ENCODE measurements at regions not wholly inside any gene's neighbourhood (a gene's known extent, or its start where the extent isn't known, plus 50 kb on each side); places are given as distances from the start of the nearest gene placed in this dataset.
"Not testable (repeated sequence)": the region's sequence is repeated elsewhere in the genome, so short reads cannot be mapped to it uniquely, and the experiment has no call there.

DNA sequence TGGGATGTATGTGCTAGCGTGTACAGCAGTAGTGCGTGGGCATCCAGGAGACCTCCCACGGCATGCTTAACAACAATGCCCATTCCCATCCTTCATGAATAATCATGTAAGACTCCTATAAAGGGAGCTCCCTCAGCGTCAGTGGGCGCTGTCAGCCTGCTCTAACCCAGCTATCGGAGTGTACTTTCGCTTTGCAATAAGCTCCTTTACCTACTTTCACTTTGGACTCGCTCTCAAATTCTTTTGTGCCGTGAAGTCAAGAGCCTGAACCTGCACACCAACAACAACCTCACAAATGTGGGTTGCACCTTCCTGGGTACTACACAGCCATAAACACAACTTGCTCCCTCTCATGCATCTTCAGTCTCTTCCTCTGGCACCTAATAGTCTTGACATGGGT, 114.8 kb upstream of the PAXBP1 start:
- DNase-seq = no peak

- DNase-seq = no peak
These were observed 115.5 kb upstream of the PAXBP1 start for GRCh38 chr21:32887026-32887425.

DNA sequence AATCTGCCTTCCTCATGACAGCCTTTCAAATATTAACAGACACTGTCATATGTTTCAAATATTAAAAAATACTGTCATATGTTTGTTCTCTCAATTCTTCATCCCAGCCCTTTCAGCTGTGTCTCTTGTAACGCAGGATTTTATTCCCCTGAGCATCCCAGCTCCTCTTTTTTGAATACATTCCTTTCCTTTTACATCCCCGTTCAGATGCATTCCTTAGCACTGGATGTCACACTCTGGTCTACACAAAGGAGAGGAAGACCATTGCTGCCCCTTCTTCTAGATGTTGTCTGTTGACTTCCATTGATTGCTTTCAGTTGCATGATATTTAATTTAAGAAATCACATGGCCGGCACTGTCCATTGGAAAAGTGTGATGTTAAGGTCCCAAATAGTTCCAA, 117.4 kb upstream of the PAXBP1 start:
- DNase-seq = no peak

DNA sequence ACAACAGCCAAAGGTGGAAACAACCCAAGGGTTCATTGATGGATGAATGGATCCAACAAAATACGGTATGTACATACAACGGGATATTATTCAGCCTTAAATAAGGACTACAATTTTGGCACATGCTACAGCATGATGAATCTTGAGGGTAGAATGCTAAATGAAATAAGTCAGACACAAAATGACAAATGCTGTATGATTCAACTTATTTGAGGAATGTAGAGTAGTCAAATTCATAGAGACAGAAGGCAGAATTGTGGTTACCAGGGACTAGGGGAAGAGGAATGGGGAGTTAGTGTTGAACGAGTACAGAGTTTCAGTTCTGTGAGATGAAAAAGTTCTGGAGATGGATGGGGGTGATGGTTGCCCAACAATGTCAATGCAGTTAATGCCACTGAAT, 118.0 kb upstream of the PAXBP1 start:
- no peak for DNase-seq

GRCh38 chr21:32894321-32894720, 122.8 kb upstream of the PAXBP1 start:
- no peak for DNase-seq

DNA sequence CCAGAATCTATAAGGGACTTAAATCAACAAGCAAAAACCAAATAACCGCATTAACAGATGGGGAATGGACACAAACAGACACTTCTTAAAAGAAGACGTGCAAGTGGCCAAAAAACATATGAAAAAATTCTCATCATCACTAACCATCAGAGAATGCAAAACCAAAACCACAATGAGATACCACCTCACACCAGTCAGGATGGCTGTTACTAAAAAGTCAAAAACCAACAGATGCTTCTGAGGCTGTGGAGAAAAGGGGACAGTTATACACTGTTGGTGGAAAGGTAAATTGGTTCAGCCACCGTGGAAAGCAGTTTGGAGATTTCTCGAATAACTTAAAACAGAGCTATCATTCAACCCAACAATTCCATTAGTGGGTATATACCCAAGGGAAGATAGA, 124.9 kb upstream of the OLIG2 start:
- DNase-seq = no peak

DNA sequence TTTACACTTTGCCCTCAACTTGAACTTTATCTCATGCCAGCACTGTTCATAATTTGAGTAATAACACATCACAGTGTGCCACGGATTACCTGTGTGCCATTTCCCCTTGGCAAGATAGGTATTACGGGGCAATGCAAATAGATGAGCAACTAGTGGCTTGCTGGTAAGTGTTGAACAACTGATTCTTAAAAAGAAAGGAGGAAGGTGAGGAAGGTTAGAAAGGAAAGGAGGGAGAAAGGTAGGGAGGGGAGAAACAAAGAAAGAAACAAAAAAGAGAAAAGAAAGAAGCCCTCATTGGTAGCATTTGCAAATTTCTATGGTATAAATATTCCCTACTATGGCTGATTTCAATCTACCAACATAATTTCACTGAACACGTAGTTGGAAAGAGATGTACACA, 118.2 kb upstream of the OLIG2 start:
- DNase-seq = no peak

DNA sequence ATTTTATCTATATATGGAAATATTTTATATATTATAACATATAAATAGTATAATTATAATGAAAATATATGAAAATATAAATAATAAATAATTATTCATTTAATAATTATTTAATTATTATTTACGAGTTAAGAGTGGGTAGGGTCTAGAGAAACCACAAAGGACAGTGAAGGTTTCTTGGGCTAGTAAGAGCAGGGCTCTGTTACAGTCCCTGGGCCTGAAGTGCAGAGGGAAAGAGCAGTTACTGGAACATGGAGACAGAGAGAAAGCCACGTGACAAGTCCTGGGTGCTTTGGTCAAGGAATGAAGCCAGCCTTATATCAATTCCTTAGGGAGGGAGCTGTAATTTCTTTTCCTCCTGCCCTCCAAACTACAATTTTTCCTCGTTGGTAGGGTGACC, 117.2 kb upstream of the OLIG2 start:
- no peak for DNase-seq

GRCh38 chr21:32909393-32909792, 116.3 kb upstream of the OLIG2 start:
- DNase-seq = no peak

DNA sequence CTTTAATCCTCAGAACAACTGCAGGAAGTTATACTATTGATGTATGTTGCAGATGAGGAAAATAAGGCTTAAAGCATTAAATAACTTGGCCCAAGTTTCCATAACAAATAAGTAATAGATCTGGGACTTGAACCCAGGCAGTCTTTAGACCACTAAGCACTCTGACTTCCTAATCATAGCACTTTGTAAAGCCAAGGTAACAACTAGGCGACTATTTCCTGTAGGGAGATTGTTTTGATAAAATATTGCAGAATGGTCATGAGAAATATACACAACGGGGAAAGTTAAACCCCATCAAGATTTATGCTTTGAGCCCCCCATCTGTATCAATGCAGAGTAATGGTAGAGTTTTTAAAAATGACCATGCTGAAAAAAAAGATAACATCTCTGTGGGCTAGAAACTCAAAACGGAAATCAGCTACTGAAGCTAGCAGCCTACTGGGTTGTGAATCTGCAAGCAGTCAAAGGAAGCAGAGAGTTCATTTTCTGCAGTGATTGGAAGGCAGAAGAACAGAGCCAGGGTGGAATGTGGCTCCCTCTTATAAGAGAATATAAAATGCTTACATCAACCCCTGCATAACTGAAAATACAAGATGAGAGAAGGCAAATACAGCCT, 111.2 kb upstream of the OLIG2 start:
- DNase-seq = no peak

GRCh38 chr21:32915099-32915498, 110.6 kb upstream of the OLIG2 start:
- no peak for DNase-seq

- no peak for DNase-seq
These were observed 109.6 kb upstream of the OLIG2 start for GRCh38 chr21:32916088-32916487.

GRCh38 chr21:32916522-32917099, 109.1 kb upstream of the OLIG2 start:
- peak; percentile 14 for DNase-seq

DNA sequence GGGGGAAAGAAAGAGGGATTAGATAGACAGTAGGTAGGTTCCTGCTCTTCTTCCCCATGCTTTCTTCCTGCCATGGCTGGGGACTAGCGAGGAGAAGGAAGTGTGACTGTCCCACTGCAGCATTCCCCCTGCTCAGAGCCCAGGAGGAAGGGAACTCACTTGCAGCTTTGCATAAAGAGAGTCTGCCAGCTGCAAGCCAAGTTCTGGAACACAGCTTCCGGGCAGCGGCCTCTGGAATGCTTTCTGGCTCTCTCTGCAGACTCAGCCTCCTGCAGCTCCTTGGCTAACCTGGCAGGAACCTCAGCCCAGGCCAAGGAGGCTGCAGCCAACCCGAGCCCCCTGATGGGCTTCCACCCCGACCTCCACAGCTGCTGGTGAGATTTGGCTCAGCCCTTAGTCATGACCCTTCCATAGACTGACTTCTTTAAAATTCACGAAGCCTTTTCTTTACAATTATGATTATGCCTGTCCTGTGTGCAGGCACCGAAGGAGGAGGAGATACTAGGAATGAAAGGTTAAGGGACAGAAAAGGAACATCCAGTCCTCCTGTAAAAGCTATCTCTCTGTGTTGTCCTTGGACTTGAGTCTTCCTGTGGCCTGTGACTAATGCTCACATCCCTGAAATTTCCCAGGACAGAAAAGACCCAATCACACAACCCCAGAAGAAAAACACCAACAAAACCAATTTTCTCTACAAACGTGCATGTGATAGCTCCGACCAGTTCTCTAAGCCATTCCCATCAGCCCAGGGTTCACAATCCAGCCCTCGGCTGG, 108.2 kb upstream of the OLIG2 start:
- no peak for DNase-seq

- no peak for DNase-seq
These were observed 107.1 kb upstream of the OLIG2 start for GRCh38 chr21:32918478-32919120.

GRCh38 chr21:32920474-32920873, 105.3 kb upstream of the OLIG2 start:
- no peak for DNase-seq

GRCh38 chr21:32921632-32922230, 104.0 kb upstream of the OLIG2 start:
- peak; percentile 61 for DNase-seq

GRCh38 chr21:32925098-32925497, 100.6 kb upstream of the OLIG2 start:
- no peak for DNase-seq

GRCh38 chr21:32929633-32930038, 96.1 kb upstream of the OLIG2 start:
- no peak for DNase-seq

DNA sequence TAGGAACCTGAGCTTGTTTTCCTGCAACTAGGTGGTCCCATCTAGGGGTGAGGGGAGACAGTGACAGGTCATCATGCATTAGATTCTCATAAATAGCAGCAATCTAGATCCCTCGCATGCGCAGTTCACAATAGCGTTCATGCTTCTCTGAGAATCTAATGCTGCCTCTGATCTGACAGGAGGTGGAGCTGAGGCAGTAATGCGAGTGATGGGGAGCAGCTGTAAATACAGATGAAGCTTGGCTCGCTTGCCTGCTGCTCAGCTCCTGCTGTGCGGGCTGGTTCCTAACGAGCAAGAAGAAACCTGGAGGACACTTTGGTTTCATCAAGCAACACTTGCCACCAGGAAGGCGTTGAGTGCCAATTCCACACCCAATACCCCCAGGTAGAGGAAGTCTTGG, 95.1 kb upstream of the OLIG2 start:
- no peak for DNase-seq

- DNase-seq = not testable (repeated sequence)
These were observed 91.7 kb upstream of the OLIG2 start for GRCh38 chr21:32934068-32934467.

DNA sequence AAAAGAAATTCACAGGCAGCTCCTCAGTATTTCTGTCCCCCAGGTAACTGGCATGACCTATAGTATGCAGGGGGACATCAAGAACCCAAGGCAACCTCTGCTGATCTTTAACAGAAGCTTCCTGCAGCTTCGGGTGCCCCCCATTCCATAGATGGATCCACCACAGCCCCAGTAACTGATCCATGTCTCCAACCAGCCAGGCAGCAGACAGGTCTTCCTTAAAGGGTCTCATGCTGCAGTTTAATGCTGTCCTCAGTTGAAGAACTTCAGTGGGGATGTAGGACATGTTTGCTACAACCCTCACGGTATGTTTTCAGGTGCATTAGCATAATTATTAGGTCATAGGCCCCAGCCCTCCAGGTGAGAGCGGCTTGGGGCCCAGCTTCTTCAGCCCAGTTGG, 90.9 kb upstream of the OLIG2 start:
- DNase-seq = no peak
